Stimulated activated CD4-positive, alpha-beta T cell treated with anti-CD3 and anti-CD28 coated beads, Interleukin-12 subunit alpha, Interleukin-12 subunit beta, amount 100 ng/mL, for 4 hours (primary cell): ENCODE measurements at regions not wholly inside any gene's neighbourhood (a gene's known extent, or its start where the extent isn't known, plus 50 kb on each side); places are given as distances from the start of the nearest gene placed in this dataset.

ENCODE experiments used
- DNase-seq: peaks from one replicate; pipeline ENCODE4 v3.0.0-alpha.2; 2020

DNA sequence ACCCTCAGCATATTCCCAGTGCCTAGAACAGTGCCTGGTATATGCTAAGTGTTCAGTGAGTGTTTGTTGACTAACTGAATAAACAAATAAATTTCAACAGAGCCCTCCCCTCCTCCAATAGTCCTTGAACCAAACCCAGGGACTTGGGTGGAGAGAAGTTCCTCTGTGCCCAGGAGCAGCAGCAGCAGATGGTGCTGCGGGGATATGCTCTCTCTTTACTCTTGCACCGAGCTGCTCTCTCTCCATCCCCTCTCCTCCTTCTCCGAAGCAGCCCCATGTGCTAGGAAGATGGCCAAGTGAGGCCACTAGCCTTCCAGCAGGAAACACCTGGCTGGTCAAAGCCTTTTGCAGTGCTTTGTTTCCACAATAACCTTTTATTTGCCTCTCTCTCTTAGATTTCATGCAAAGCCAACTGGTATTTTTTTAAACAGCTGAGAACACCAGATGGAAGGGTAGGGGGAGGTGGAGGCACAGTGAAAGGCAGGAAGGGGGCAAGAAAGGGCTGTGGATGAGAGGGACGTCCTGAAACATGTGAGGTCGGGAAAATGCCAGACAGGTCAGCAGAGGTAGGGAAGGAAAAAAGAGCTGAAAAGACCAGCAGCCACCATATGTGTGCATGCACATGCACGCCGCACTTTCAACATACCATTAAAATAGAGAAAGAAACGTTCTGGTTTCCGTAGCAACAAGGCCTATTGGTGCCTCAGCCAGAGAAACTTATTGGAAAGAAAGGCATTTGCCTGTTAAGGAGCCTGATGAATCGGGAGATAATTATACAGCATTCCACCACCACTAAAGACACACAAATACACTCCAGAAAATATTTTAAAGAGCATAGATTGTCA is 78.9 kb downstream of the EMP1 start:
- DNase-seq, result no peak

DNA sequence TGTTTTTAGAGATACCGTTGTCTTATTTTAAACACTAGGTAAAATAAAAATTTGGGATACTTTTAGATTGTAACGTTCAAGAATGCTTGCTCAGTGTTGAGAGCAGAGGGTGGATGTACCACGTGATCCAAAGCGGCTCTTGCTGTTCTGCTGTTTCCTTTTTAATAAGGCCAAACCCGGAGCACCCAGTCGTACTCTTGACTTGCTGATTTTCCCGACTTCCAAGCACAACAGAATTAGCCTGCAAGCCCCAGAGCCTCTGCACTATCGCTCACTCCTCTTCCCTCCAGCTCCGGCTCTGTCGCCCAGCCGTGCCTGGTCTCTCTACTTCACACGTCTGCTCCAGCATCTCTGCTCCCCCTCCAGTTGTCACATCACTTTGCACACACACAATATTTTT is 77.3 kb downstream of the EMP1 start:
- no peak for DNase-seq

DNA sequence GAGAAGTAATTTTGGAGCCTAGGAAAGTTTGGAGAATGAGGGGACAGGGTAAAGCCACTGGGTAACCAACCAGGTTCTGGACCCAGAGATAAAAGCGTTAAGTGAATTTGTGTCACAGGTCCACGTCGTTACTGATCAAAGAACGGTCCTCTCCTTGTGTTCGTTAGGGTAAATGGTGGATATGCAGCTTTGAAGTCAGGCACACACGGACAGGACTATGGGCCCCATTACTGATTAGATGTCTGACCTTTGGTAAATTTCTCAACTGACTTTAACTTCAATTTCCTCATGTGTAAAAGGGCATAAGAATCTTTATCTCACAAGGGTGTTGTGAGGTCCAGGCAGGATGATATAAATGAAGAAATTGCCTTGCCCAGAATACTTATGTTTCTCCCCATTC is 76.6 kb downstream of the EMP1 start:
- no peak for DNase-seq

DNA sequence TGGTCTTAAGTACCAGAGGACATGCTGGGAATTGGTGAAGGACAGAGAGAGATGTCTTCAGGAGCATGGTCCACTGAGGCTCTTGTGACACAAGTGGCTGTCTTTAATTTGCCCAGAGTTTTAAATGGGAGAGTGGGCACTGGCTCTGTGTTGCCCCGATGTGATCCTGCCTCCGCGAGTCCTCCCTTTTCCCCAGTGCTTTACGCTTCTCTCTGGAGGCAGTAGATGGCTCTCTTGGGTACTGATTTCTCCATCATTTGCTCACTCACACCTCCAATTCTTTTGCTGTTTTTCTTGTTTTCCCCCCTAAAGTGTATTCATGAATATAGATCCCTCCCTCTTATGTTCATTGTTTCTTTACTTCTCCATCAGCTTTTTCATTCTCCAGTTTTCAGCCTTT is 74.3 kb downstream of the EMP1 start:
- no peak for DNase-seq
